Motor neuron (in vitro differentiated cells): ENCODE measurements at regions not wholly inside any gene's neighbourhood (a gene's known extent, or its start where the extent isn't known, plus 50 kb on each side); places are given as distances from the start of the nearest gene placed in this dataset.
A peak's percentile ranks its signal among the peaks of the same experiment; 100 is the strongest.
"Not testable (repeated sequence)": the region's sequence is repeated elsewhere in the genome, so short reads cannot be mapped to it uniquely, and the experiment has no call there.

Experiments
- ATAC-seq, 8 experiments: fragments of 200-7000 bp; cut with Tn5 transposase; replicated peaks in 6 of 8; 2 replicates each; pipeline ENCODE4 v1.8.0; 2021; ENCODE audit warnings: mild to moderate bottlenecking in 8 of 8, moderate library complexity in 8 of 8
- H3K27ac ChIP-seq, 2 donors: fragments of 250-450 bp; sonication (Bioruptor Pico); 2 replicates each; pipeline ENCODE4 v1.9.0; 2021; ENCODE audit warnings: antibody characterized with exemption in 2 of 2, mild to moderate bottlenecking in 2 of 2, moderate library complexity in 1 of 2
- H3K4me1 ChIP-seq, 2 donors: fragments of 250-450 bp; sonication (Bioruptor Pico); replicated peaks in 1 of 2; 2 replicates each; pipeline ENCODE4 v1.6.1; 2021; ENCODE audit warnings: antibody characterized with exemption in 2 of 2, mild to moderate bottlenecking in 2 of 2, moderate library complexity in 1 of 2
- H3K4me3 ChIP-seq, 5 donors: fragments of 250-450 bp; sonication (Bioruptor Pico); 2 replicates each; pipeline ENCODE4 v1.9.0; 2021; ENCODE audit warnings: antibody characterized with exemption in 5 of 5, mild to moderate bottlenecking in 5 of 5, moderate library complexity in 4 of 5
- WGBS, 10 experiments: fragments of 450-650 bp; shearing (Covaris generic); methylation state at CpG; one replicate each; pipeline ENCODE4 v1.0.0; 2022; 5-methylcytosine and 5-hydroxymethylcytosine counted together
- in situ Hi-C, 9 experiments: fragments of 400-800 bp; cut with MboI; loops; one replicate each; pipeline ENCODE4 v1.15.0; 2021; ENCODE audit warnings: low sequenced_read_pairs in 9 of 9, low pct_unique_long_range_greater_than_20kb in 2 of 9; ENCODE audit not compliant: unreplicated experiment in 9 of 9

DNA sequence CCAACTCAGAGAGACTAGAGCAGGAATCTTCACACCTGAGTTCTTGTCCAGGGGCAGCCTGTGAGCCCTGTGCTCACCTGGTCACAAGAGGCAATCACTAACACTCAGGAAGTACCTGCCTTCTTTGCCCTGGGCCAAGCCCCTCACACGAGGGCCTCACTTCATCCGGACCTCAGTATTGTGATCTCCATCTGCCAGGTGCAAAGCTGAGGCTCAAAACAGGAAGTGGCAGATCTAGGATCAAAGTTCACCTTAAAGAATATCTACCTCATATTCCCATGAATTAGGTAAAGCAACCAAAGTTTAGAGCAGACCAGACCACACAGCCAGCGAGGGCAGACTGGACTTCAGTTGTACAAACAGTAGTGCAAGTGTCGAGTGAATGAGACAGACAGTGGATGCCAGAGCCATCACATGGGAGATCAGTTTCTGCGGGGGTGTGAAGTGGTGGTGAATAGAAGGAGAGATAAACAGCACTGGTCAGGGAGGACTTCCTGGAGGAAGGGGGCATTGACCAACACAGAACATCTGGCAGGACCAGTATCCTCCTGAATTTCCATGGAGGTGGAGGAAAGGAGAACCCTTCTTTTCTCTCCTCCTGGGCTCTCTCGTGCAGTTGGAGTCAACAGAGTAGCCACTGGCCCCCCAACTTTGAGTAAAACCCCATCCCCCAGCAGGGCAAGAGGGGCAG, 116.6 kb upstream of the ZBTB40 start:
- no peak for ATAC-seq
- Histone ChIP-seq H3K27ac (no peak overlapping the region), H3K4me3 (no peak overlapping the region), H3K4me1 (peaks cover 33 to 37% of the 10 kb centered on the region in 2 donors)
- 7 to 86% (median 71%) methylated on average over 1 to 6 of the region's 6 CpGs; no CpG with 5 or more reads in 1 of the 10 experiments for WGBS, 10 experiments
- in situ Hi-C loops: no loop called here

DNA sequence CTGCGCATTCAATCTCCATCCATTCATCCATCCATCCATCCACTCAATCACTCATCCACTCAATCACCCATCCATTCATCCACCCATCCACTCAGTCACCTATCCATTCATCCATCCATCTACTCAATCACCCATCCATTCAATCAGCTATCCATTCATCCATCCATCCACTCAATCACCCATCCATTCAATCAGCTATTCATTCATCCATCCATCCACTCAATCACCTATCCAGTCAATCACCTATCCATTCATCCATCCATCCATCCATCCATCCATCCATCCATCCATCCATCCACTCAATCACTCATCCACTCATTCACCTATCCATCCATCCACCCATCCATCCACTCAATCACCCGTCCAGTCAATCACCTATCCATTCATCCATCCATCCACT, 115.4 kb upstream of the ZBTB40 start:
- in situ Hi-C loops, H3K4me3 ChIP-seq, ATAC-seq, H3K27ac ChIP-seq: not testable (repeated sequence)
- WGBS, 10 experiments: 25 to 100% (median 84%) methylated on average over 1 to 2 of the region's 2 CpGs
- H3K4me1 ChIP-seq: peaks cover 34 to 39% of the 10 kb centered on the region in 2 donors

DNA sequence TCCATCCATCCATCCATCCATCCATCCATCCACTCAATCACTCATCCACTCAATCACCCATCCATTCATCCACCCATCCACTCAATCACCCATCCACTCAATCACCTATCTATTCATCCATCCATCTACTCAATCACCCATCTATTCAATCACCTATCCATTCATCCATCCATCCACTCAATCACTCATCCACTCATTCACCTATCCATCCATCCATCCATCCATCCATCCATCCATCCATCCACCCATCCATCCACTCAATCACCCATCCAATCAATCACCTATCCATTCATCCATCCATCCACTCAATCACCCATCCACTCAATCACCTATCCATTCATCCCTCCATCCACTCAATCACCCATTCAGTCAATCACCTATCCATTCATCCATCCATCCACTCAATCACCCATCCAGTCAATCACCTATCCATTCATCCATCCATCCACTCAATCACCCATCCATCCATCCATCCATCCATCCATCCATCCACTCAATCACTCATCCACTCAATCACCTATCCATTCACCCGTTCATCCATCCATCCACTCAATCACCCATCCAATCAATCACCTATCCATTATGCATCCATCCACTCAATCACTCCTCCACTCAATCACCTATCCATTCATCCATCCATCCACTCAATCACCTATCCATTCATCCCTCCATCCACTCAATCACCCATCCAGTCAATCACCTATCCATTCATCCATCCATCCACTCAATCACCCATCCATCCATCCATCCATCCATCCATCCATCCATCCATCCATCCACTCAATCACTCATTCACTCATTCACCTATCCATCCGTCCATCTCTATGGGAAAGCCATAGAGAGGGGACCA, 114.7 kb upstream of the ZBTB40 start:
- H3K27ac ChIP-seq, H3K4me3 ChIP-seq, in situ Hi-C loops, ATAC-seq: not testable (repeated sequence)
- WGBS, 10 experiments: 5 to 80% (median 49%) methylated on average over 1 to 2 of the region's 2 CpGs
- peaks cover 37 to 38% of the 10 kb centered on the region in 2 donors for H3K4me1 ChIP-seq

DNA sequence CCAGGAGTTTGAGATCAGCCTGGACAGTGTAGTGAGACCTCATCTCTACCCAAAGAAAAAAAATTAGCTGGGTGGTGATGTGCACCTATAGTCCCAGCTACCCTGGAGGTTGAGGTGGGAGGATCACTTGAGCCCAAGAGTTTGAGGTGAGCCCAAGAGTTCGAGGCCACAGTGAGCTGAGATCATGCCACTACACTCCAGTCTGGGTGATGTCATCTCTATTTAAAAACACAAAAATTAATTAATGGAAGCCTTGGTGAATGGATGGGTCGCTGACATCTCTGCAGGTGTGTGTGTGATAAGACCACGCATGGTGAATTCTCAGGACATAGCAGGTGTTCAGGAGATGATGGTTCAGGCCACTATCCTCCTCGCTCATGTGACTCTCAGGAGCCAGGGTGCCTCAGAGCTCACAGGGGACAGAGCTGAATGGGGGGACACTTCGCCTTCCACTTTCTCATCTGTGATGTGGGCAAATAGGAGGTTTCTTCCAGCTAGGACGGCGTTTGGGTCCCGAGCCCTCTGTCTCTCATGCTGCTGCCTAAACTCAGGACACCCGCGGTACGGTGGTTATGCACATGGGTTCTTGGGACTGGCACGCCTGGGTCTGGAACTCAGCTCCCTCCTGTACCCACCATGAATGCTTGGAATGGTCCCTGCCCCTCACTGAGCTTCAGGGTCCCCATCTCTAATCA, 113.4 kb upstream of the ZBTB40 start:
- Histone ChIP-seq H3K27ac (no peak overlapping the region), H3K4me3 (no peak overlapping the region), H3K4me1 (peaks cover 41 to 42% of the 10 kb centered on the region in 2 donors)
- no peak for ATAC-seq
- WGBS, 10 experiments: 20 to 98% (median 85%) methylated on average over 1 to 9 of the region's 12 CpGs; no CpG with 5 or more reads in 5 of the 10 experiments
- in situ Hi-C loops: no loop called here

DNA sequence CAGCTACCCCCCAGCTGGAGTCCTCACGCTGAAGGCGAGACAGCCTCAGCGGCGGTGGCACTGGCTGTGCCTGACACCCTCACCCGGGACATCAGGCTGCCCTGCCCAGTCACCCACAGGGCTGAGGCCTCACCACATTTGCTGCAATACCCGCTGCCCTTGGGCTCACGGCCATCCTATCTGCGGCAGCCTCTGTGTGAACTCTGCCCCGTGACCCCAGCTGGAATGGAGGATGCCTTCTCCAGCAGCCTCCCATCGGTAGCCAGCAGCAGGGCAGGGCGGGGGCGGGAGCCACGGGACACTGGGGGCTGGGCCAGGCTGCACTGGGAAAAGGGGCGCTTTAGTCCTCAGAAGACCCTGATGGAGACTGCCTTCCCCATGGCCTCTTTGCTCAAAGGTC, 112.4 kb upstream of the ZBTB40 start:
- no peak for ATAC-seq
- in situ Hi-C loops: no loop called here
- 57 to 78% (median 70%) methylated on average over 2 to 7 of the region's 14 CpGs; no CpG with 5 or more reads in 7 of the 10 experiments for WGBS, 10 experiments
- H3K4me3 ChIP-seq: no peak overlapping the region
- H3K4me1 ChIP-seq: peaks cover 49 to 53% of the 10 kb centered on the region in 2 donors
- peak overlapping the region; percentile 14 to 60 for H3K27ac ChIP-seq

DNA sequence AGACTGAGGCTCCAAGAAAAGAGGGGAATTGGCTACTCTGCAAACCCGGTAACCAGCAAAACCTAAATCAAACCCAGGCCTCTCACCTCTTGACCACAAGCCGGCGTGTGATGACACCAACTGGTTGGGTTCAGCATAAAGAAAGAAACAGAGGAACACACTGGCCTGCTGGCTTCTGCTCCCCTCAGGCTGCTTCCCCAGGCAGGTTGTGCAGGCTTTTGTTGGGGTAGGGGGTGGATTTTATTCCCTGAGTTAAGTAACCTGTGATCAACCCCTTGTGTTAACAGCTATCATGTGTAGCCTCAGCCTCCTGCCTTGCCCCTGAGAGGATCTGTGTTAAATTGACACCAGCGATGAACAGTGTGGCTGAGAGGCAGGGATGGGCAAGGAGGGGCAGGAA, 111.6 kb upstream of the ZBTB40 start:
- in situ Hi-C loops: no loop called here
- no peak overlapping the region for H3K4me3 ChIP-seq
- H3K4me1 ChIP-seq: peaks cover 49 to 59% of the 10 kb centered on the region in 2 donors
- H3K27ac ChIP-seq: peak overlapping the region; percentile 12 to 17
- ATAC-seq: no peak
- 83 to 100% (median 96%) methylated on average over 1 to 4 of the region's 4 CpGs; no CpG with 5 or more reads in 4 of the 10 experiments for WGBS, 10 experiments

DNA sequence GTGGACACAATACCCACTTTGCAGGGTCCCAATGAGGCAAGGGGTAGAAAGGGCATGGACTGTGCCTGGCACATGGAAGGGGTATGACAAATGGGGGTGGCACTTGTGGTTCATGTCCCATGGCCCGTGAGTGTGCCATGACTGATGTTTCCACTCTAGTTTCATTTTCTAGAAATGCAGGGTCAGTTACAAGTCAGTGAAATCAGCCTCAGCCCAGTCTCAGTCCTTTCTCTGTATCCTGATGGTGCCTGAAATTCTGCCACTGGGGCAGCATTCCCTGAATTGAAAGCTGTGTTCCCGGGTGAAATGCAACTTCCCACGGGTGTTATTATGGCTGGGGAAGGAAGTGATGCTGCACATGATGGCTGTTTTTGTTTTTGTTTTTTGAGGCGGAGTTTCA, 110.8 kb upstream of the ZBTB40 start:
- no peak for ATAC-seq
- WGBS, 10 experiments: 0 to 100% (median 58%) methylated on average over 1 to 3 of the region's 4 CpGs; no CpG with 5 or more reads in 4 of the 10 experiments
- peak overlapping the region; percentile 2 to 90 for H3K27ac ChIP-seq
- peaks cover 49 to 66% of the 10 kb centered on the region in 2 donors for H3K4me1 ChIP-seq
- in situ Hi-C loops: no loop called here
- no peak overlapping the region for H3K4me3 ChIP-seq

DNA sequence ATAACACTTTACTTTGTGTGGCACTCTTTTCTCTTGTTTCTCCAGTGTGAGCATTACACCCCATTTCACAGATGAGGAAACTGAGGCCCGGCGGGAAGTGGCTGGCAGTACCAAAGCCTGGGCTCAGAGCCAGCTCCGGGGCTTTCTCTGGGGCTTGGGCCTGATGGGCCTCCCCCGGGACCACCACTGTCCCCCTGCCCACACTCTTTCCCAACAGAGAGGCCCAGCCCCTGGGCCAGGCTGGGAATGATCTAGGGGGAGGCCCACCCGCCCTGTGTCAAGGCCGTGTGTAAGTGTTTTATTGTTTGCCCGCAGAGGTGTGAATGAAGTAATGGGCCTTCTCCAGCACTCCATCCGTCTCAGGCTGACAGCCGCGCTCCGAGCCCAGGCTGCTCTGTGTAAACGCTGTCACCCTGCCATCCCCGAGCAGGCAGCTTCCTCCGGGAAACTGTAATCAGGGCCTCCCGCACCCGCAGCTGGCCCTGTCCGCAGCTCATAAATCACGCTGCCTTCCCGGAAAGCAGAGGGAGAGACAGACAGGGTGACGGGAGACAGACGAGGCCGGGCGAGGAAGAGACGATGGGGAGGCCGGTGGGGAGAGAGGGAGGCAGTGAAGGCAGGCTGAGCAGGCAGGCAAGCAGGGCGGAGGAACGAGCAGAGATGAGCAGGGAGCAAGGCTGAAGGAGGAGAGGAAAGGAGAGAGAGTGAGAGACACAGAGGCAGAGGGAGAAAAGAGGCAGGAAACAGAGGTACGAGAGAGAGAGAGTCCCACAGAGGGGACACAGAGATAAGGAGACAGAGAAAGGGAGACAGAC, 109.7 kb upstream of the ZBTB40 start:
- ATAC-seq: peak; percentile 88 to 95 (median 92)
- 1 to 26% (median 5%) methylated on average over 3 to 22 of the region's 28 CpGs for WGBS, 10 experiments
- peak overlapping the region in 3 of 5 donors; percentile 2 to 13 (median 3) for H3K4me3 ChIP-seq
- peak overlapping the region; percentile 75 to 90 for H3K27ac ChIP-seq
- peaks cover 57 to 76% of the 10 kb centered on the region in 2 donors for H3K4me1 ChIP-seq
- in situ Hi-C loops: no loop called here

DNA sequence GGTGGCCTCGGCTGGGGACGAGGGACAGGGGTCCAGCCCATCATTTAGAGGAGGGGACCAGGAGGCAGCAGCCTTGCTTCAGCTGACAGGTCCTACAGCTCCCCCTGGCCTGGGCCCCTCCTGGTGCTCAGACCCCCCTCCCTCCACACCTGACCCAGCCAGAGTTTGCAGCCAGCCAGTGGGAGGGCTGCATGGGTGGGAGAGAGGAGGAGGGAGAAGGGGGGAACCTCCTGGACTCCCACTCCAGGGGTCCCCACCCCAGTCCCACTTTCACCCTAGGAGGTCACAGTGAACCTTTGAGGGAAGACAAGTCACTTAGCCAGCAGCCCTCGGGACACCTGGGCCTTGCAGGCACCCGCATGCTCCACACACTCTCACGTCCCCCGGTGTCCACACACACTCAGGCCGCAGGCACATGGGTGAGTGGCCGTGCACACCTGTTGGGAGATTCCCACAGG, 108.9 kb upstream of the ZBTB40 start:
- Histone ChIP-seq H3K4me3 (peak overlapping the region in 1 of 5 donors; percentile 3), H3K27ac (peak overlapping the region; percentile 75 to 90), H3K4me1 (peaks cover 57 to 82% of the 10 kb centered on the region in 2 donors)
- 58 to 80% (median 67%) methylated on average over 1 to 7 of the region's 8 CpGs; no CpG with 5 or more reads in 5 of the 10 experiments for WGBS, 10 experiments
- peak in 5 of 8 experiments; percentile 4 to 50 (median 46) for ATAC-seq
- in situ Hi-C loops: no loop called here

DNA sequence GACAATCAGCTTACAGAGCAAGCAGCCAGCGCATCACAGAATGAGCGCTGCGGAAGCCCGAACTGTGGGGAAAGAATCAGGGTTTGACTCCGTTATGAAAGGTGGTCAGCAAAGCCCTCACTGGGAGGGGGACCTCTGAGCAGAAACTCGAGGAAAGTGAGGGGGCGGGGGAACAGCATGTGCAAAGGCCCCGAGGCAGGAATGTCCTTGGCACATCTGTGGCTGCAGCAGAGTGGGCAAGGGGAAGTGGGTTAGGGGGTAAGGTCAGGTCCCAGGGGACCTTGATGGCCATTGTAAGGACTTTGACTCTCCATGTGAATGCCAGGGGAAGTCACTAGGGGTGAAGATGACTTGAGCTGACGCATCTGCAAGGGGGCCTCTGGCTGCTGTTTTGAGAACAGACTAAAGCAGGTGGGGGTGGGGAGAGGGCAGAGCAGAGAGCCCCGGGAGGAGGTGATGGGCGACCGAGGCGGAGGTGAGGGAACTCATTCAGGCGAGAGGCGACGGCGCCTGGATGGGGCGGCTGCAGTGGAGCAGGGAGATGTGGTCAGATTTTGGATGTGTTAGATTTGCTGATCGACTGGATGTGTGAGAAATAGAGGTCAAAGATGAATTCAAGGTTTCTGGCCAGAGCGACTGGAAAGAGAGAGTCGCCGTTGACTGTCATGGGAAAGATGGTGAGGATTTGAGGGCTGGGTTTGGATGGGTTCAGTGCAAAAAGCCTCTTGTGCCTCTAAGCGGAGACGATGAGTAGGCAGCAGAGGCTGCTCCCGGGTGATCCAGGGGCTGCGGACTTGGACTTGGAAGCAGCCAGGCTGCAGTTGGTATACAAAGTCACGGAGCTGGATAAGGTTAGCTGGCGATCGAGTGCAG, 108.0 kb upstream of the ZBTB40 start:
- peak overlapping the region; percentile 75 to 90 for H3K27ac ChIP-seq
- in situ Hi-C loops: no loop called here
- WGBS, 10 experiments: 6 to 90% (median 87%) methylated on average over 3 to 16 of the region's 29 CpGs; no CpG with 5 or more reads in 1 of the 10 experiments
- no peak overlapping the region for H3K4me3 ChIP-seq
- ATAC-seq: no peak
- peaks cover 66 to 91% of the 10 kb centered on the region in 2 donors for H3K4me1 ChIP-seq

DNA sequence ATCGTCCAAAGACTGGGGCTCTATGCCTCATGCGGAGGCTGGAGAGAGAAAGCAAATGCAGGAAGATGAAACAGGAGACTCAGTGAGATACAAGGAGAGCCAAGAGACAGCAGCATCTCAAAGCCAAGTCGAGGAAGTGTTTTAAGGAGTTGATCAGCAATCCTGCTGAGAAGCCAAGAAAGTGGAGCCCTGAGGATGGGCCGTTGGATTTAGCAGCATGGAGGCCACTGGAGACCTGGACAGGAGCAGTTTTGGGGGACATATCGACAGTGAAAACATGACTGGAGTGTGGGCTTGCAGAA, 107.4 kb upstream of the ZBTB40 start:
- in situ Hi-C loops: no loop called here
- H3K4me3 ChIP-seq: no peak overlapping the region
- no peak for ATAC-seq
- H3K27ac ChIP-seq: no peak overlapping the region
- H3K4me1 ChIP-seq: peaks cover 67 to 91% of the 10 kb centered on the region in 2 donors
- WGBS, 10 experiments: 14 to 80% (median 73%) methylated on average over 1 to 5 of the region's 5 CpGs; no CpG with 5 or more reads in 2 of the 10 experiments
